ENCODE measurements at regions not wholly inside any gene's neighbourhood (a gene's known extent, or its start where the extent isn't known, plus 50 kb on each side); places are given as distances from the start of the nearest gene placed in this dataset.

- Mint-ChIP-seq H3K4me1 (peaks cover 42% of the 10 kb centered on the region), H3K9me3 (no peaks in the 10 kb centered on the region; the same call in 2 of the 3 replicates), H3K27ac (no peak overlapping the region), H3K27me3 (ENCODE audit: insufficient read depth, low read depth, poor library complexity) (peaks cover 2% of the 10 kb centered on the region), H3K36me3 (ENCODE audit: low read depth) (0 out of 3 replicates have a peak, but pooled peaks cover 4% of the 10 kb centered on the region), H3K4me3 (no peak overlapping the region)
- ATAC-seq (peak; percentile 70), DNase-seq (ENCODE audit: low spot score) (peak; percentile 35)
- peaks cover 33% of the 10 kb centered on the region for H3K4me1 ChIP-seq (ENCODE audit: insufficient read depth)
- H3K36me3 ChIP-seq (ENCODE audit: insufficient read depth): no peaks in the 10 kb centered on the region
- no peaks in the 10 kb centered on the region for H3K79me2 ChIP-seq (replicated peaks; ENCODE audit: insufficient read depth)
- H2AFZ ChIP-seq: no peak overlapping the region
- H3F3A ChIP-seq (replicated peaks; ENCODE audit: low read depth): no peaks in the 10 kb centered on the region
- H3K4me2 ChIP-seq: 0 out of 2 replicates have a peak overlapping the region, but pooled peaks have one; percentile 5
- H3K27ac ChIP-seq (ENCODE audit: low read depth): 0 out of 2 replicates have a peak overlapping the region, but pooled peaks have one; percentile 43
- H3K27me3 ChIP-seq (ENCODE audit: insufficient read depth): no peaks in the 10 kb centered on the region
- H4K20me1 ChIP-seq (replicated peaks; ENCODE audit: insufficient read depth): no peaks in the 10 kb centered on the region
- no peak for TF ChIP-seq EZH2phosphoT487 (IDR thresholded peaks at IDR 0.05; ENCODE audit: unreplicated experiment)
- no peak for TF ChIP-seq CREB1 (CRISPR knock-in tag; IDR thresholded peaks at IDR 0.05; ENCODE audit: low read depth)
- TF ChIP-seq NANOG (IDR thresholded peaks at IDR 0.05; ENCODE audit: borderline replicate concordance): no peak
- TF ChIP-seq ZNF114 (CRISPR knock-in tag; IDR thresholded peaks at IDR 0.05): no peak
- no peak for TF ChIP-seq ZNF331 (CRISPR knock-in tag; IDR thresholded peaks at IDR 0.05; ENCODE audit: low read depth)
- no peak for TF ChIP-seq ETS1 (IDR thresholded peaks at IDR 0.05)
- TF ChIP-seq STAT1 (IDR thresholded peaks at IDR 0.05; ENCODE audit: unreplicated experiment): no peak
- TF ChIP-seq POLR2AphosphoS5 (IDR thresholded peaks at IDR 0.05; ENCODE audit: low read depth): no peak
- no peak for TF ChIP-seq REST (IDR thresholded peaks at IDR 0.05; ENCODE audit: unreplicated experiment)
- TF ChIP-seq CTCF (conservative IDR thresholded peaks at IDR 0.05; ENCODE audit: low read depth in 2 of 2): no peak
- TF ChIP-seq JUNB (IDR thresholded peaks at IDR 0.05; ENCODE audit: unreplicated experiment): no peak
- TF ChIP-seq EZH2 (IDR thresholded peaks at IDR 0.05; ENCODE audit: low read depth, unreplicated experiment): no peak
- TF ChIP-seq ZNF462 (CRISPR knock-in tag; IDR thresholded peaks at IDR 0.05): no peak
- H3K4me3 ChIP-seq: no peak overlapping the region
- peaks cover 11% of the 10 kb centered on the region; the same call in 1 of the 2 replicates for H3K9me2 ChIP-seq (ENCODE audit: insufficient read depth)
These were observed 204.5 kb downstream of the RAB38 start for GRCh38 chr11:87970762-87971161.

Data from GM23338 (cell line).